ENCODE measurements at regions not wholly inside any gene's neighbourhood (a gene's known extent, or its start where the extent isn't known, plus 50 kb on each side); places are given as distances from the start of the nearest gene placed in this dataset.

DNA sequence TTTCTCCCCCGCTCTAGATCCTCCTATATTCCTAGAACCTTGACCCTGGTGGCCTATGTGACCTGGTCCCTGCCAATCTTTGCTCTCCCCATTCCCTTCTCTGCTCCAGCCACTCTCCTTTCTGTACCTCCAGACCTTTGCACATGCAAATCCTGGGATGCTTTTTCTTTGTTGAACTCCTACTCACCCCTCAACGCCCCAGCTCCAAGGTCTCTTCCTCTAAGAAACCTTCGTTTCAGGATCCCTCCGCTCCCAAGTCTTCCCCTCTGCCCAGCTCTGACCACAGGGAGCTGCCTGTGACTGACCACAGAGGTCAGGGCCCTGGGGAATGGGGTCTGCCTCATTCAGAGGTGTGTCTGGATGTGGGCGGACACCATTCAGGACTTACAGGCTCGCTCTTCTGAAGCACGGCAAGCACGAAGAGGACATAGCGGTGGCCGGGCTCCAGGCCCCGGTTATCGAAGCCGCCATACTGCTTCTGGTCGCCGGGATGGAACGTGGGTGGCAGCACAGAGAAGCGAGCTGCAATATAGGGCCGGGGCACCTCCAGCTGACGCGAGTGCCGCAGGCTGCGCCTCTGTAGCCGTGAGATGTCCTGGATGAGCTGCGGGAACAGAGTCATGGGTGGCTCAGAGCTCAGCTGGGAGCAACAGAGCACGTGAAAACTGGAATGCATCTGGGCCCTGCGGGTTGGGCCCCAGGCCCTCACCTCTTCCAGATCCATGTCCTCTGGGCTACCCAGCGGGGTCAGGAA, 120.9 kb downstream of the PTPRS start:
- in situ Hi-C loops (cut with HindIII; ENCODE audit: low sequenced_read_pairs), result no loop called here

DNA sequence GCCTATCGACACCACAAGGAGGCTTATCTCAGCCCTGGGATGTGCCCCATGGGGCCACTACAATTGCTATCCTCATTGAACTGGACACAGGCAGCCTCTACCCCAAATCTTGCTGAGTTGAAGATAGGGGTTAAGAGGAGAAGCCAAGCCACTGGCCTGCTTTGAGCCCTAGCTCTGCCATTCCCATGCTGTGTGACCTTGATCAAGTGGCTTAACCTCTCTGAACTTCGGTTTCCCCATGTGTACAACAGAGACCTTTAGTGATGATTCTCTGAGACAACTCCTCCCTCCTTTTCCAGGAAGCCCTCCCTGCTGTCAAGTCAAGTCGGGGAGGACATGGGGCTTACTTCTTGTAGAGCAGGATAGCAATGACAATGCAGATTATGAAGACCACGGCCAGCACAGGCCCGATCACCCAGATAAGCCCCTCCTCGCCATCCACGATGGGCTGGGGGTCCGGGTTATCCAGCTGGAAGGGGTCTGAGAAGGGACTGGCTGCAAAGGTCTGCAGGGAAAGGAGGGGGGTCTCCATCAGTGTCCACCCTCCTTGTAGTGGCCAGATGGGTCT, 121.6 kb downstream of the PTPRS start:
- in situ Hi-C loops (cut with HindIII; ENCODE audit: low sequenced_read_pairs), result no loop called here

DNA sequence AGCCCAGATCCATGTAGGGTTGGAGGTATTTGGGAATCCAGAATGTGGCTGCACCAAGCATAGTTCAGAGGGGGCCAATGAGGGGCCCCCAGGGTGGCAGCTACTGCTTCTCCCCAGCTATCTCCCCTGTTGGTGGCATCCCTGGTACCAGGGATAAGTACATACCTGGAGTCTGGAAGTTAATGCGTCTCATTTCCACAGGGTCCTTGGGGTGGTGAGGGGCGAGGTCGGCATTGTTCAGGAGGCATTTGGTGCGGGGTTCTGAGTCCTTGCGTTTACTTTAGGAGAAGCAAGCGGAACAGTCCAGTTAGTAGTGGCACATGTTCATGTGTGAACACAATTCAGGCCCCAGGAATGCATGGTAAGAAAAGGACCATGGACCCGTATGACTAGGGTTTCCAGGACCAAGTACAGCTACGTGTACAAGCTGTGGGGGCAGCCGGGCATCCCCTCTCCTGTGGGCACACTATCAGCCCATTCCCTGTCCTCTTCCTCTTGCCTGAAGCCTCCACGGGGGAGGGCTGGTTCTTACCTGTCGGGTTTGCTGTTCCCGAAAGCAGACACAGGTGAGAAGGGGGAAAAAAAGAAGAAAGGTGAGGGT, 122.3 kb downstream of the PTPRS start:
- in situ Hi-C loops (cut with HindIII; ENCODE audit: low sequenced_read_pairs), result no loop called here

DNA sequence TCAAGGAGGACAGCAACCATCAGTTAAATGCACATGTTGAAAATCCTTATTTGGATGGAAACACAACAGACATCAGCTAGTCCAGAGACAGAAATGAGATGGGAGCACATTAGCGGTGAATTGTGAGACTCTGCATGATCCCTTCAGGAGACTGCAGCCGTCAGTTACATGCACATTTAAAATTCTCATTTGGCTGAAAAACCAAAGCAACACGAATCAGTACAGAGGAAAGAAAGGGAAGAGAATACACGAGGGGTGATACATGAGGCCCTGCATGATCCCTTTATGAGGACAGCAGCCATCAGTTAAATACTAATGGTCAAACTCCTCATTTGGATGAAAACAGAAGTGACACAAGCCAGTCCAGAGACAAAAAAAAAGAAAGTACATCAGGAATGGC, 123.4 kb downstream of the PTPRS start:
- in situ Hi-C loops (cut with HindIII; ENCODE audit: low sequenced_read_pairs), result no loop called here

DNA sequence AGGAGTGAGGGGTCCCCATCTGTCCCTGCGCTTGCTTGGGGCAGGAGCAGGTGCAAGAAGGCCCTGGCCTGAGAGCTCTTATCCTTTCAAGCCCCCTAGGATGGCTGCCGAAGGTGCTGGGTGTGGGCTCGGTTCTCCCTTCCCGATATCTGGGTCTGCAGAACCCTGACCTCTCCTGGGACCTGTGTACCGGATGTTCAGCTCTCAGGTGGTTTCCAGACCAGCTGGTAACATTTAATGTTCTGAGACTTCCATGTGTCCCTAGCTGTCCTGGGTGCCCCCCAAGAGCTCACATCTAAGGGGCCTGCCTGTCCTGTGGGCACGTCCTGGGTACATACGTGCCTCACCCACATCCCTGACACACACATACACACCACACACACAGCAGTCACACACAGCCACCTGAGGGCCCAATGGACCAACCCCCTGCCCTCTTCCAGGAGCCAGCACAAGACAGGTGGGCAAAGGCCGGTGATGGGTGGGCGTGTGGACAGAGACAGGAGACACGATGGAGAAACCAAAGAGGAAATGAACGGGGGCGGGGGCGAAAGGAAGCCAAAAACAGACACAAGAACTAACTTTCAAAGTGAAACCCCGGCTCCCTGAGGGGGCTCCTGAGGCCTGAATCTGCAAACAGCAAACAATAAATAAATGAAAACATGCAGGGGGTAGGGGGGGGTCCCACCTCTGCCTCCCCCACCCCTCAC, 124.3 kb downstream of the PTPRS start:
- in situ Hi-C loops (cut with HindIII; ENCODE audit: low sequenced_read_pairs), result no loop called here

DNA sequence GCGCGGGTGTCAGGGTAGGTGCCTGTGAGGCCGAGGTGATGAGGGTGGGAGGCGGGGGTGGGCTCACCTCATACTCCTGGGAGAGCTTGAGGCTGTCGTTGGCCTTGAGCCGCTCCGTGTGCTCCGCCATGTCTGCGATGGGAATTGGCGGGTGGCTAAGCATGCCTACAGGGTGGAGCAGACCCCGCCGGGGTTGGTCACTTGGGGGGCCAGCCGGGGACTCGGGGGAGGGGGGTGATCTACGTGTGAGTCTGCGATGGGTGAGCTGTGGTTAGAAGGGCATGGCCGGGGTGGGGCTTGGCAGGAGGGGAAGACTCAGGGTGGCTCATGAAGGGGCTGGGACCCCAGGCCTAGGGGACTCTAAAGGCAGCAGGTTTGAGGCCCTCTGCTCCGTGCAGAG, 125.2 kb downstream of the PTPRS start:
- in situ Hi-C loops (cut with HindIII; ENCODE audit: low sequenced_read_pairs), result no loop called here

DNA sequence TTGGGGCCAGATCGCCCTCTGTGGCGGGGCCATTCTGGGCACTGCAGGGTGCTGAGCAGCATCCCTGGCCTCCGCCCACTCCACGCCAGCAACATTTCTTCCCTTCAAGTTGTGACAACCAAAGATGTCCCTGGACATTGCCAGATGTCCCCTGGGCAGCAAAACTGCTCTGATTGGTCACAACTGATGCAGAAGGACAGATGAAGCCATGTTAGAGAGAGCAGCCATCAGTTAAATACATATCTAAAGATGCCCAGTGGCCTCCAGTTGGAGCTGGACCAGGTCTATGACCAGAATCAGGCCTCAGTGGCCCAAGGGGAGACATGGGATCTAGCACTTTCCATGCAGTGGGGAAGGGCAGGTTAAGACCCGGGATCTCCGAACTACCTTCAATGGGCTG, 125.7 kb downstream of the PTPRS start:
- in situ Hi-C loops (cut with HindIII; ENCODE audit: low sequenced_read_pairs), result no loop called here

DNA sequence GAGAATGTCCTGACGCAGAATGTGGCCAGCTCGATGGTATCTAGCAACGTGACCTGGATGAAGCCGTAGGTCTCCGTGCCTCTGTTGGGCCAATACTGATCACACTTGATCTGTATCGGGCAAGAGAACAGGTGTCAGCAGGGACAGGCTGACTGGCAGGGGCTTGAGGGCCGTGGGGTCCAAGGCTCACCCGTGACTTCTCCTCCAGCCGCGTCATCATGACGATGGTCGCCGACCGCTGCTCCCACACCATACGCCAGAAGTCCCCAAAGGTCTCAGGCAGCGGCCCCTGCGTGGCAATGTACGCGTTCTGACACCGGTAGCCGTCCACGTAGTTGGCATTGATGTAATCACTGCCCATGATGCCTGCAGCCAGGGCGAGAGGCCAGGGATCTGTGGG, 126.2 kb downstream of the PTPRS start:
- in situ Hi-C loops (cut with HindIII; ENCODE audit: low sequenced_read_pairs), result no loop called here

DNA sequence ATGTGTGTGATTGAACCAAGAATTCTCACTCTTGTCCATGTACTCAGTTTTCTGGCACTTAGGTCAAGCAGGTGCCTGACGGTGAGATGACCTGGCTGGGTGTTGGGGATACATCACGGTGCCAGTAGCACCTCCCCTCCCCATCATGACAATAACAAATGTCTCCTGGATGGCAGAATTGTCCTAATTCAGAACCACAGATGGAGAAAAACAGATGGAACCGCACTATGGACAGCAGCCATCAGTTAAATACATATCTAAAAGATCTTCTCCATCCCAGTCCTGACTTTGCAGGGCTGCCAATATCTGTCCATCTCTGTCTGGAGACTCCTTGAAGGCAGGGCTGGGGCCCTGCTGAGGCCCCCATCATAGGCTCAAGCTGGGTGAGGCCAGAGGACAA, 126.9 kb downstream of the PTPRS start:
- in situ Hi-C loops (cut with HindIII; ENCODE audit: low sequenced_read_pairs), result no loop called here

DNA sequence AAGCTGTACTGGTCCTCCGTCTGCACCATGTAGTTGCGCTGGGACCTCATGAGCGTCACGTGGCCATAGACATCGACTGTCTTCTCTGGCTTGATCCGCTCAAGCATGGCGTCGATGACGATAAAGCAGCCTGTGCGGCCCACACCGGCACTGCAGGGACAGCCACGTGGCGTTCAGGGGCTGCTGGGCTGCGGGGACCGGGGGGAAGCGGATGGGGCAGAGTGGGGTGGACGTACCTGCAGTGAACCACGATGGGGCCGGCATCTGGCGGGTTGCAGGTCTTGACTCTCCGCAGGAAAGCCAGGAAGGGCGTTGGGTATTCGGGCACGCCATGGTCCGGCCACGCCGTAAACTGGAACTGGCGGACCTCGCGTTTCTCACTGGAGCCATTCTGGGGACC, 128.5 kb downstream of the PTPRS start:
- in situ Hi-C loops (cut with HindIII; ENCODE audit: low sequenced_read_pairs), result no loop called here

DNA sequence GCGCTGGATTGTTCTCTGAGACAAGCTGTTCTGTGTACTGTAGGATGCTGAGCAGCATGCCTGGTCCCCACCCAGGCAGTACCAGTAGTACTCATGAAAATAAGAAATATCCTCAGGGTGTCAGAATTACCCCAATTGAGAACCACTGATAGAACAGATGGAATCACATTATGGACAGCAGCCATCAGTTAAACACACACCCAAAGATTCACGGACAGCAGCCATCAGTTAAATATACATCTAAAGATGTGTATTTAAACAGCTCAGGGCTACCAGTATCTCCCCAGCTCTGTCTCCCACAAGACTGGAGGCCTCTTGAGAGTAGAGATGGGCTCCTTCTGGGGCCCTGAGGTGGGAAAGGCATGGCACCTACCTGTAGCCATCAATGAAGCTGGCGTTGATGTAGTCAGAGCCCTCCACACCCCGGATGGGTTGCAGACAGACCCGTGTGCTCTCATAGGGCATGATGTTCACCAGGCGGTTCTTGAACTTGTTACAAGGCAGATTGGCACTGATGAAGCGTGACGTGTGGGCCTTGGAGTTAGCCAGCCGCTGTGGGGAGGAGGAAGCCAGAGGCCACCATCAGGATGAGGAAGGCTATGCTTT, 129.3 kb downstream of the PTPRS start:
- in situ Hi-C loops (cut with HindIII; ENCODE audit: low sequenced_read_pairs), result no loop called here

DNA sequence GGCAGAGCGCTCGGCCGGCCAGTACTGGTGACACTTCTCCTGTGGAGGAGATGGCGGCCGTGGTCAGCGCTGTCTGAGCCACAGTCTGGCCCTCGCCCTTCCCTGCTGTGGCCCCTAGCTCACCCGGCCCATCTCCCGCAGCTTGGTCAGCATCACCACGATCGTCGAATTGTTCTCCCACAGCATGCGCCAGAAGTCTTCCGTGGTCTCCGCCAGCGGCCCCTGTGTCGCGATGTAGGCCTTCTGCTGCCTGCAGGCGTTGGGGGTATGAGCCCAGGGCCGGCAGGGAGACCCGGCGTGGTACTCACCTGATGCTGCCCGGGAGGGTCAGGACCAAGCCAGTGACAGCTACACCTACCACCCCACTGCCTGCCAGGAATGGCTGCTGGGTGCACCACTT, 130.1 kb downstream of the PTPRS start:
- in situ Hi-C loops (cut with HindIII; ENCODE audit: low sequenced_read_pairs), result no loop called here

DNA sequence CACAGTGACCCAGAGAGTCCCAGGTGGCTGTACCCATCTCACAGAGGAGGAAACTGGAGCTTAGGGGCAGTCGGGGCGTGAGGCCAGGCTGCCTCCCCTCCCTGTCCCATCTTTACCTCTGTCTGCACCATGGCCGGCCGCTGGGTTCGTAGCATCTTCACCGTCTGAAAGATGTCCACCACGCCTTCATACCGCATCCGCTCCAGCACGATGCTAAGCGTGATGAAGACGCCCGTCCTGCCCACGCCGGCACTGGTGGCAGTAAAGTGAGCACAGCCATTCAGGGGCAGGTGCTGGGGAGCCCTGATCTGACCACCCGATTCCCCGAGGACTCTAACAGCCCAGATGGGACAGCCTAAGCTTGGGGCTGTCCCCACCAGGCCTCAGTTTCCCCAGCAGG, 132.8 kb downstream of the PTPRS start:
- in situ Hi-C loops (cut with HindIII; ENCODE audit: low sequenced_read_pairs), result no loop called here

DNA sequence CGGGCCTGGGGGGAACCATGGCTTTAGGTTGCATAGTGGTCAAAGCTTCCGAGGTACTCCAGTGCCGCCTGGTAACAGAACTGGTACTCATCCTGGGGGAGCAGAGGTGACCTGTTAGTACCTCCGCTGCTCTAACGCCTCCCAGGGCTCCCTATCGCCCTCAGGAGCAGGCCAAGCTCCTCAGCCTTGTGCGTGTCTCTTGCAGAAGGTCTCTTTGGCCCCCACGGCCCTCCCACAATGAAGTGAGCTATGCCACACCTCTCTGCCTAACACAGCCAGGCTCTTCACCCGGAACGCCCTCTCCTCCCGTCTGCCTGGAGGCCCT, 133.9 kb downstream of the PTPRS start:
- in situ Hi-C loops (cut with HindIII; ENCODE audit: low sequenced_read_pairs), result no loop called here

DNA sequence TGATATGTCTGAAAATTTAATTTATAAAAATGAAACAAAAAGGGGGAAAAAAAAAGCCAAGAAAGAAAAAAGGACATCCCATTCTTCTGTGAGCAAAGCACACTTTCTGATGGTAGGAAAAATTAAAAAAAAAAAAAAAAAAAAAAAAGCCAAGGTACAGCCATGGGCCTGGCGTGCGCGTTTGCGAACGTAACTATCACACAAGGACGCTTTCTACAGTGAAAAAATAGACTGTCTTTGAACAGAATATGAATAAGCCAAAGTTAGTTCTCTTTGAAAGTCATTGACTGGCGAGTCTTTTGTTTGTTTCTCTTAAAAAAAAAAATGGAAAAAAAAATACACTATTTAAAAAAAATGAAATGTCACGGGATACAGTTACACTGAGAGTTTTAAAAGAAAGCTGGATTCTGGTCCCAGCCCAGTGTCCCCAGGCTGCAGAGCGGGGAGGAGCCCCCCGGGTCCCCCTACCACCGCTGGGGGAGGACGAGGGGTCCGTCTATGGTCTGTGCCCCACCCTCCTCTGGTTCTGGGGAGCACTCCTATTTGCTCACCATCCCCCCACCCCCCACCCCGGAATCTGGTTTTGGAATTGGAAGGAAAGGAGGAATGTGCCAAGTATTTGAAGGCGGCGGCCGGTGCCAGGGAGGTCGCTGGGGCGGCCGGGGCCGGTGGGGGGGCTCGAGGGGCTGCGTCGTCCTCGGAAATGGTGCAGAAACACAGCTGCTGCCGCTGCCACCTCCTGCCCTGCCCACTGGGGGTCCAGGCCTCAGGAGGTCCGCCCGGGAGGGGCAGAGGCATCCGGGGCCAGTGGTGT, 134.5 kb downstream of the PTPRS start:
- in situ Hi-C loops (cut with HindIII; ENCODE audit: low sequenced_read_pairs), result no loop called here

DNA sequence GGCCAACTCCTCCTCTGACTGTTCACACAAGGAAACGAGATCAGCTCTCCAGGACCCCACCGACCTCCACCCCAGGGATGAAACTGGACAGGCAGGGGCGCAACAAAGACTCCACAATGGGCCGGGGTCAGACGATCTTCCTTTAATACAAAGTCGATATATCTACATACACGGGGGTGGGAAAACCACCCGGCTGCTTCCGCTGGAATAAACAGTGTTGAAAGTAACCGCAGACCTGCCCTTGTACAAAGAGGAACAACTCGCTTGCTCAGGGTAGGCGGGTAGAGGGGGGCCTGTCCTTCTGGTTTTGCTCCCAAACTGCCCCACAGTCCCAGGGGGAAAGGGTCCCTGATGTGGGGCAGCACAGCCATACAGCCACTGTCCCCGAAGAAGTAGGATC, 135.2 kb downstream of the PTPRS start:
- in situ Hi-C loops (cut with HindIII; ENCODE audit: low sequenced_read_pairs), result no loop called here

DNA sequence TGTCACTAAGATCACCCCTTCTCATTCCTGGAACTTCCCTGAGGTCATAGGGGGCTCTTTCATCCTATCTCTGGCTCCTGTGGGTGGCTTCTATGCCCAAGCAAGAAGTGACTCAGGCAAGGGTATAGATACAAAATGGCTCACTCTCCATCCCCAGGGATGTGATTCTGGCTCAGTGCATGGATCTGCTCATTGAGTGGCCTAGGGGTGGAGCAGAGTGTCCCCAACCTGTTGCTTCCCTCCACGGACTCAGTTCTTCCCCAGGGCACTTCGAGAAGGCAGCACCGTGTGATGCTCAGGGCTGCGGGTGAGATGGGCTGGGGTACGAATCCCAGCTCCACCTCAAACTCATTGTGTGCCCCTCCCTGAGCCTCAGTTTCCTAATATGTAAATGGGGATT, 136.4 kb downstream of the PTPRS start:
- in situ Hi-C loops (cut with HindIII; ENCODE audit: low sequenced_read_pairs), result no loop called here

Measured in endothelial cell of hepatic sinusoid (primary cell).